UCSD-AML1 (cell line): ENCODE measurements at regions not wholly inside any gene's neighbourhood (a gene's known extent, or its start where the extent isn't known, plus 50 kb on each side); places are given as distances from the start of the nearest gene placed in this dataset.

Experiments
- DNase-seq: peaks from one replicate; lab custom pipeline; 2025; ENCODE audit not compliant: unreplicated experiment; lab: John Stamatoyannopoulos, UW

GRCh38 chr4:17336986-17337385, 174.9 kb downstream of the QDPR start:
- no peak for DNase-seq

- DNase-seq: no peak
These were observed 175.3 kb downstream of the QDPR start for GRCh38 chr4:17336524-17336961.

GRCh38 chr4:17336069-17336468, 175.8 kb downstream of the QDPR start:
- DNase-seq: no peak

- no peak for DNase-seq
These were observed 176.5 kb downstream of the QDPR start for GRCh38 chr4:17335371-17335770.

- no peak for DNase-seq
These were observed 179.4 kb downstream of the QDPR start for GRCh38 chr4:17332478-17332877.

GRCh38 chr4:17329046-17329445, 182.8 kb downstream of the QDPR start:
- no peak for DNase-seq

- no peak for DNase-seq
These were observed 183.6 kb downstream of the QDPR start for GRCh38 chr4:17328141-17328815.

- DNase-seq: no peak
These were observed 184.3 kb downstream of the QDPR start for GRCh38 chr4:17327591-17327990.

- DNase-seq: no peak
These were observed 185.1 kb downstream of the QDPR start for GRCh38 chr4:17326756-17327155.

- no peak for DNase-seq
These were observed 186.8 kb downstream of the QDPR start for GRCh38 chr4:17325098-17325497.

GRCh38 chr4:17324386-17324830, 187.5 kb downstream of the QDPR start:
- no peak for DNase-seq

GRCh38 chr4:17323554-17324385, 188.1 kb downstream of the QDPR start:
- no peak for DNase-seq

- DNase-seq: no peak
These were observed 189.4 kb downstream of the QDPR start for GRCh38 chr4:17322514-17322913.

- no peak for DNase-seq
These were observed 191.8 kb downstream of the QDPR start for GRCh38 chr4:17320046-17320445.

GRCh38 chr4:17317526-17317925, 194.4 kb downstream of the QDPR start:
- DNase-seq: no peak

- no peak for DNase-seq
These were observed 195.3 kb downstream of the QDPR start for GRCh38 chr4:17316566-17316965.

- DNase-seq: no peak
These were observed 196.4 kb downstream of the QDPR start for GRCh38 chr4:17315459-17315858.

- DNase-seq: no peak
These were observed 198.7 kb downstream of the QDPR start for GRCh38 chr4:17313194-17313593.

GRCh38 chr4:17310269-17310652, 201.6 kb downstream of the QDPR start:
- no peak for DNase-seq

GRCh38 chr4:17309567-17310268, 202.2 kb downstream of the QDPR start:
- DNase-seq: no peak

- DNase-seq: no peak
These were observed 210.0 kb downstream of the QDPR start for GRCh38 chr4:17301869-17302268.

GRCh38 chr4:17301266-17301665, 210.6 kb downstream of the QDPR start:
- DNase-seq: no peak
